GM19463 (cell line): ENCODE measurements at regions not wholly inside any gene's neighbourhood (a gene's known extent, or its start where the extent isn't known, plus 50 kb on each side); places are given as distances from the start of the nearest gene placed in this dataset.

ENCODE experiments used
- ATAC-seq: cut with Tn5 transposase; IDR thresholded peaks from one replicate; pipeline ENCODE4 v1.9.1; 2021; ENCODE audit warnings: mild to moderate bottlenecking, moderate library complexity; ENCODE audit not compliant: unreplicated experiment

GRCh38 chr2:226339616-226340015, 460.0 kb downstream of the IRS1 start:
- ATAC-seq: no peak

DNA sequence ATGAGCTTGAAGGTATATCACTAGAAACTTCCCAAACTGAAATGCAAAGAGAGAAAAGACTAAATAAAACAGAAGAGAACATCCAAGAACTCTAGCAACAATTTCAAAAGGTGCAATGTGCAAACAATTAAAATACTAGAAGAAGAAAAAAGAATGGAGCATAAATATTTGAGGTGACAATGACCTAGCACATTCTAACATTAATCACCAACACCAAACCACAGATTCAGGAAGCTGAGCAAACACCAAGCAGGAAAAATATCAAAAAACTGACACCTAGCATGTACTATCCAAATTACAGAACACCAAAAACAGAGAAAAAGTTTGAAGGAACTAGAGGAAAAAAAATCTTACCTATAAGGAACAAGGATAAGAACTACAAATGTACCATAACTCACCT, 460.8 kb downstream of the IRS1 start:
- no peak for ATAC-seq

DNA sequence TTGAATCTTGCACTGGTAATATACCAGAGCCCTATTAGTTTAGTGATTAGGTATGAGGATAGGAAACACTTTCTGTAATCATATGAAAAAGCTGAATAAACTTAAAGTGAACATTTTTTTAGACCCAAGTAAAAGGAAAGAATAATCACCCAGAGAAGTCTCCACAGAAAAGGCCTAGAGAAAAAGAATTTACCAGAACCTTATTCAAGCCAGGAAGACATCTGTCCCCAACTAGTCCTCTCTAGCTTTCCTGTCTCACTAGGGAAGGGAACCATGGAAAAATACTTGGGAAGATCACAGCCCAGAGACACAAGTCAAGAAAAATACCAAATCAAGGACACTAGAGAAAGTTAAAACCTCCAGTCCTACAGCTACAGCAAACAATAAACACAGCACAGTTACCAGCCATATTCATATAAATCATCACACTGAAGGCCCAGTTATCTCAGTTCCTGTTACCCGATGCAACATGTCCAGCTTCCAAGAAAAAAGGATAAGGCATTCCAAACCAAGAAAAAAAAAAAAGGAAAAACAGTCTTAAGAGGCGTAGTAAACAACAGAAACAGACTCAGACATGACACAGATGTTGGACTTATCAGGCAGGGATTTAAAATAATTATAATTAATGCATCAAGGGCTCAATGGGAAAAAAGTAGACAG, 461.5 kb downstream of the IRS1 start:
- ATAC-seq: no peak

GRCh38 chr2:226336283-226336682, 463.3 kb downstream of the IRS1 start:
- no peak for ATAC-seq

GRCh38 chr2:226334981-226335720, 464.5 kb downstream of the IRS1 start:
- ATAC-seq: no peak

DNA sequence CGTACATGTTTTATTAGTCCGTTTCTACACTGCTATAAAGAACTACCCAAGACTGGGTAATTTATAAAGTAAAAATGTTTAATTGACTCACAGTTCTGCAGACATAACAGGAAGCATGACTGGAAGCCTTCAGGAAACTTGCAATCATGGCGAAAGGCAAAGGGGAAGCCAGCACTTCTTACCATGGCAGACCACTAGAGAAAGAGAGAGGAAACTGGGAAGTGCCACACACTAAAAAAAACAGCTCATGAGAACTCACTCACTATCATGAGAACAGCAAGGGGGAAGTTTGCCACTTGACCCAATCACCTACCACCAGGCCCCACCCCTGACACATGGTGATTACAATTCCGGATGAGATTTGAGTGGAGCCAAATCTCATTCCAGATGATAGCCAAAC, 466.2 kb downstream of the IRS1 start:
- no peak for ATAC-seq

DNA sequence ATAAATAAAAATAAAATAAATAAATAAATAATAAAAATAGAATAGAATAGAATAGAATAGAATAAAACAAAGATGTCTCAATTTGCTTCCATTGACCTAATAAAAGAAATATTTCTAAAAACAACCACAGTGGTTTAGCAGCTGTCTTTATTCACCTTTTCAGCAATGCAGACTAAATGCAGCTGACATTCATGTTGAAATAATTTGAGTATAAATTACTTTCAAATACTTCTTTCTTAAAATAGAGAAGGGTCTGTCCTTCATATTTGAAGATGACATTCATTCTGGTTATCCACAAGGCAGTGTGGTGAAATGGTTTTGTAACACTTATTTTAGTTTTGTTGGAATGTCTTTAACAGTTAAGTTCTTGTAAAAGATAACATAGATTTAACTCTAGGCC, 469.4 kb downstream of the IRS1 start:
- ATAC-seq: no peak

- ATAC-seq: no peak
These were observed 470.4 kb downstream of the IRS1 start for GRCh38 chr2:226329180-226329579.

GRCh38 chr2:226327830-226328229, 471.8 kb downstream of the IRS1 start:
- no peak for ATAC-seq

DNA sequence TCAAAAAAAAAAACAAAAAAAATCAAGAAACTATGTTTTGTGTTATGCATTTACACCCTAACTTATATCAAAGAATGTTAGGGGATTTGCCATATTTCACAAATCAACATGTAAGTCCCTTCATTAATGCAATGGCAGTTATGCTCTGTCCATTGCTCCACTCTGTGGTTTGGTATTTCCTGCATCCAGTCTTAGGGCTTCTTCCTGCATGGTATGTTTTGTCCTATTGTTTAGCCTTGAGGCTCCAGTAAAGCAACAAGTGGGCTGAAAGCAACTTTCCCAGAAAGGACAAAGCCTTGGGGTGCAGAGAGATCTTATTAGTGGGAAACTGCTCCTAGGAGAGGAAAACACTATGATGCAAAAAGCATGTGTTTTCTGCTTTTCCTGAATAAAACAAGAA, 474.1 kb downstream of the IRS1 start:
- no peak for ATAC-seq

GRCh38 chr2:226320076-226320948, 479.3 kb downstream of the IRS1 start:
- ATAC-seq: no peak

DNA sequence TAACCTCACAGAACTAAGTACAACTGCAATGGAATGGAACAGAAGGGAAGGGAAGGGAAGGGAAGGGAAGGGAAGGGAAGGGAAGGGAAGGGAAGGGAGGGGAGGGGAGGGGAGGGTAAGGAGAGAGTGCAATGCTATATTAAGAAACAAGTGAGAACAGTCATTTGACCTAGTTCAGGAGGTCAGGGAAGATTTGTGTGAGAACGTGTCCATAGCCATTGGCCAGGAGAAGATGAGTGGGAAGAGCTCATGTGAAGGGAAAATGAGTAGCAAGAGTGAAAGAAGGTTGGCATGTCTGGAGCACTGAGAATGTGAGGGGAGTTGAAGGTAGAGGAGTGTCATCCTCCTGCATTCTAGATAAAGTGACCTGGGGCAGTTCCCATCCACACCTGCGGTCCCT, 481.6 kb downstream of the IRS1 start:
- ATAC-seq: no peak

GRCh38 chr2:226313060-226313459, 486.6 kb downstream of the IRS1 start:
- no peak for ATAC-seq

DNA sequence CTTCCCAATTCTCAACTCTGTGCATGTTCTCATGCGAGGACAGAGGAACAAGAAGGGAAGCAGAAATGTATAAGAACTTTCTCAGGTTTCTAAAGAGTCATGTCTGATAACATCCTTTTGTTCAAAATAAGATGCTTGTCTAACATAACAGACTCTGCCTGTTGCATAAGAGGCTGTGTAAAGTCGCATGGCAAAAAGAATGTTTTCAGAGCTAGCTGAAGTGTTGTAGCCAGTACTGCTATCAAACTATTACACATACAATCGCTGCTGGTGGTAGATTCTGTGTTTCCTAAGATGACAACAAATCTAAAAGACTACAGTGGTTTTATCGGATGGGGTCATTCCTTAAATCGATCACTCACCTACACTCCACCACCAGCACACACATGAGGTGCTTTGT, 487.5 kb downstream of the IRS1 start:
- no peak for ATAC-seq

DNA sequence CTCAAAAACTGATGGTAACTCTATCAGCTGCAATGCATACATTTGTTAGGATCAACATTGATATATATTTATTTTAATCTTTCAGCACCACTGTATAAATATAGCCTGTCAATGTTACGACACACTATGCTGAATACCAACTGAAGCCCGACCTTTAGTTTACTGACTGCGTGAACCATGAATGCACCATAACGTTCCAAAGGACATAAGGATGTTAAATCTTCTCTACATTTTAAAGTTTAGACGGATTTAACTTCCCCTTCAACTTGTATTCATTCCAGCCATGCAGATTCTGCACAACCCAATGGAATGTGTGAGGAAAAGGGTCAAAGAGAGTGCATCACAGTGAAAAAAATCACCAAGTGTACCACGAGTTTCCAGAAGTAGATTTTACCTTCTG, 489.5 kb downstream of the IRS1 start:
- no peak for ATAC-seq

DNA sequence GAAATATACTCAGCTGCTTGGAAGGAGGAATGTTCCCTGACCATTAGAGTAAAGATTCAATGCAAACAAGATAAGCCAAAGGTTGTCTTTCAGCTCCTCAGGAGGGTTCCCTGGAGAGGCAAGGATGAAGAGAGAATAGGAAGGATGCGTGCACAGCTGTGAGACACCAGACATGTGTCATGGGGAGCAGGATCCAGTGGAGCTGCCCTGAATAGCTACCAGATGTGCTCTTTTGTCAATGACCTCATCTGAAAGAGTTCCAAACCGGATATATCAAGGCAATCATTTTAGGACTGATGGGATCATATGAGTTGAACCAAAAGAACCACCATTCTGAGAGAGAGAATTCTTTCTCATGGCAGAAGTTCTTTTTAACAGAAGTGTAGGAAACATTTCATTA, 490.6 kb downstream of the IRS1 start:
- ATAC-seq: no peak

DNA sequence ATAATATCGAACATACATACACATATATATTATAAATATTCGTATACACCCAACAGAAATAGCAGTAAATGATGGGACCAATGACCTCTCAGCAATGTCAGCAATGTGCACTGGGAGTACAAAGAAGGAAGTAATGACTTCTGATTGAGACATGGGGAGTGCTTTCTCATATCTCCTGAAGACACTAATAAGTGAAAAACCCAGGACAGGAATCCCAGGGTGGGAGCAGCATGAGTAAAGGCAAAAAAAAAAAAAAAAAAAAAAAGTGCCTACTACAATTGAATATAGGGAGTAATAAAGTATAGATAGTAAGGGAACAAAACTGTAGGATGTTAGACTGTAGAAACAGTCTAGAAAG, 491.3 kb downstream of the IRS1 start:
- ATAC-seq: no peak

- no peak for ATAC-seq
These were observed 491.9 kb downstream of the IRS1 start for GRCh38 chr2:226307487-226308322.

GRCh38 chr2:226306969-226307368, 492.7 kb downstream of the IRS1 start:
- ATAC-seq: no peak

- ATAC-seq: no peak
These were observed 495.3 kb downstream of the IRS1 start for GRCh38 chr2:226304308-226304707.

DNA sequence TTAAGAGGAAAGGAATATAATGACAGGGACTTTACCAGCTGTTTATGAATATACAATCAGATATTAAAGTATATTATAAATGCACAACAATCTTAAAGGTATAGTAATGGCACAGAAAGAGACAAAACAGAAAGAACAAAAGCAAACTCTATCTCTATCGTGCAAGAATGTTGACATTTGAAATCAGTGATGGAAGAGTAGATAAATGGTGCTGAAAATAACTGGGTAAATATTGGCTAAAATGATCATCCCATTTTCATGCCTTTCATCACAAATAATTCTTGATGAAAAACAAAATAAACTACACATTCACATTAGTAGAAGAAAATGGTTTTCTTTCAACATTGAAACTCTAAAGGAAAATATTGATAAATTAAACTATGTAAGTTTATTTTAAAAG, 495.9 kb downstream of the IRS1 start:
- no peak for ATAC-seq
